Loucy (cell line): ENCODE measurements at regions not wholly inside any gene's neighbourhood (a gene's known extent, or its start where the extent isn't known, plus 50 kb on each side); places are given as distances from the start of the nearest gene placed in this dataset.

Source experiments
- CTCF ChIP-seq: fragments of 200-600 bp; sonication (generic); conservative IDR thresholded peaks from 2 replicates; pipeline ENCODE4 v1.5.1; 2014; ENCODE audit warnings: mild to moderate bottlenecking, antibody characterized with exemption, low read length
- EZH2phosphoT487 ChIP-seq: fragments of 200-600 bp; IDR thresholded peaks from 2 replicates; pipeline ENCODE4 v1.6.1; 2018; ENCODE audit warnings: antibody characterized with exemption, mild to moderate bottlenecking, moderate library complexity, borderline replicate concordance

DNA sequence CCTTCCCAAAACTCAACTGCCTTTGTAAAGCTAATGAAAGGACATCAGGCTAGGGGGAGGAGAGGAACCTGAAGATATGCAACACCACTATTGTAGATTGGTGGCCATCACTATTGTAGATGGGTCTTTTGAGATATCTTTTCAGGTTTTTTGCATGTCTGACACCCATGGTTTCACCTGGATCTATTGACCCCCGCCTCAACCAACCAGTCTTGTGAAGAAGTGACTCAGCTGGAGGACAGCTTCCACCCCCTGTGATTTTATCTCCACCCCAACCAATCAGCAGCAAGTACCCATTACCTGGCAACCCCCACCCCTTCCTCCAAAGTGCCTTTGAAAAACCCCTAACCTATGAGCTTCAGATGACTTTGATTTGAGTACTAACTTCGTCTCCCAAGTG, 382.6 kb upstream of the GOT2 start:
- TF ChIP-seq CTCF, result no peak
- TF ChIP-seq EZH2phosphoT487, result no peak
